A549 (cell line): ENCODE measurements at regions not wholly inside any gene's neighbourhood (a gene's known extent, or its start where the extent isn't known, plus 50 kb on each side); places are given as distances from the start of the nearest gene placed in this dataset.
"Not testable (repeated sequence)": the region's sequence is repeated elsewhere in the genome, so short reads cannot be mapped to it uniquely, and the experiment has no call there.

Experiments
- ATAC-seq, 2 experiments: fragments of 200-7000 bp in 1 of 2; fragments of >200 bp in 1 of 2; cut with Nextera tagmentation in 1 of 2; cut with Tn5 transposase in 1 of 2; 3 replicates each; pipeline versions ENCODE4 v1.8.0 to v1.9.1; 2018 to 2020; ENCODE audit warnings: mild to moderate bottlenecking in 1 of 2, moderate library complexity in 1 of 2
- CTCF ChIA-PET: fragments of 300-600 bp; sonication (Branson Sonifier 250); formaldehyde crosslinking; extraction: SDS; loops from one replicate; lab custom pipeline; 2021; ENCODE audit warnings: antibody characterized with exemption, inconsistent platforms; lab: Yijun Ruan, JAX
- POLR2A ChIA-PET: fragments of 350-600 bp; formaldehyde crosslinking; extraction: SDS; loops from one replicate; lab custom pipeline; 2021; ENCODE audit warnings: antibody characterized with exemption, inconsistent platforms; lab: Yijun Ruan, JAX
- DNase-seq, 2 experiments: peaks; one replicate each; pipeline versions ENCODE4 v3.0.0 to v3.0.0-alpha.2; 2011 to 2016; ENCODE audit warnings: low read depth in 1 of 2, low spot score in 1 of 2
- FAIRE-seq: peaks from 2 replicates; lab custom pipeline; 2011; peaks lifted over from hg19 to GRCh38; lab: Jason Lieb, UNC
- H3K27ac ChIP-seq, 2 experiments: fragments of >200 bp; sonication (Bioruptor Twin); formaldehyde crosslinking; 3 replicates each; pipeline ENCODE4 v1.5.1; 2016 to 2017
- H3K4me1 ChIP-seq: fragments of >200 bp; sonication (Bioruptor Twin); formaldehyde crosslinking; 3 replicates; pipeline ENCODE4 v1.6.1; 2016
- H3K4me2 ChIP-seq: fragments of >200 bp; sonication (Bioruptor Twin); formaldehyde crosslinking; 3 replicates; pipeline ENCODE4 v1.6.1; 2016
- H3K4me3 ChIP-seq: fragments of >200 bp; sonication (Bioruptor Twin); formaldehyde crosslinking; 3 replicates; pipeline ENCODE4 v1.5.1; 2016
- H3K9me3 ChIP-seq: fragments of >200 bp; sonication (Bioruptor Twin); formaldehyde crosslinking; 3 replicates; pipeline ENCODE4 v1.6.1; 2016
- ATOH8 ChIP-seq: fragments of 250-450 bp; sonication (Bioruptor Pico); IDR thresholded peaks from 2 replicates; pipeline ENCODE4 v1.5.0; 2020; ENCODE audit warnings: low read depth, mild to moderate bottlenecking, moderate library complexity
- BCL3 ChIP-seq: fragments of >200 bp; sonication (Bioruptor Twin); formaldehyde crosslinking; IDR thresholded peaks from 3 replicates; pipeline ENCODE4 v1.6.1; 2016
- CBX8 ChIP-seq: fragments of 200-600 bp; sonication (generic); IDR thresholded peaks from 2 replicates; pipeline ENCODE4 v1.6.1; 2016
- CEBPB ChIP-seq, 2 experiments: fragments of >200 bp in 1 of 2; sonication (Bioruptor Twin) in 1 of 2; formaldehyde crosslinking in 1 of 2; IDR thresholded peaks; 2 replicates each; pipeline ENCODE4 v1.6.1; 2012 to 2016
- ELK1 ChIP-seq: fragments of 150-350 bp; IDR thresholded peaks from 2 replicates; pipeline ENCODE4 v1.6.1; 2014; ENCODE audit warnings: low read depth, mild to moderate bottlenecking, low read length
- EP300 ChIP-seq, 2 experiments: fragments of >200 bp; sonication (Bioruptor Twin); formaldehyde crosslinking; IDR thresholded peaks; 2 replicates in 1 of 2; 3 replicates in 1 of 2; pipeline ENCODE4 v1.6.1; 2016 to 2017
- HOXA7 ChIP-seq: fragments of 250-450 bp; sonication (Bioruptor Pico); IDR thresholded peaks from 2 replicates; pipeline ENCODE4 v1.5.0; 2020; ENCODE audit warnings: mild to moderate bottlenecking, moderate library complexity
- HOXB13 ChIP-seq: fragments of 250-450 bp; sonication (Bioruptor Pico); IDR thresholded peaks from 2 replicates; pipeline ENCODE4 v1.5.0; 2020; ENCODE audit warnings: low read depth, mild to moderate bottlenecking, moderate library complexity
- JUN ChIP-seq, 2 experiments: fragments of >200 bp; sonication (Bioruptor Twin); formaldehyde crosslinking; IDR thresholded peaks; 2 replicates in 1 of 2; 3 replicates in 1 of 2; pipeline ENCODE4 v1.6.1; 2016 to 2017
- KDM1A ChIP-seq: fragments of 200-600 bp; sonication (generic); IDR thresholded peaks from 2 replicates; pipeline ENCODE4 v1.6.1; 2016; ENCODE audit warnings: low read depth, mild to moderate bottlenecking
- KDM5A ChIP-seq: fragments of 200-600 bp; sonication (generic); IDR thresholded peaks from 2 replicates; pipeline ENCODE4 v1.6.1; 2016; ENCODE audit warnings: antibody characterized with exemption, mild to moderate bottlenecking
- NR3C1 ChIP-seq: fragments of >200 bp; sonication (Bioruptor Twin); formaldehyde crosslinking; IDR thresholded peaks from 3 replicates; pipeline ENCODE4 v1.6.1; 2017
- PBX3 ChIP-seq: IDR thresholded peaks from 2 replicates; pipeline ENCODE4 v1.6.1; 2012
- POLR2A ChIP-seq: IDR thresholded peaks from 2 replicates; pipeline ENCODE4 v1.6.1; 2012; ENCODE audit warnings: mild to moderate bottlenecking, low read length
- RARB ChIP-seq: fragments of 250-450 bp; sonication (Bioruptor Pico); IDR thresholded peaks from 2 replicates; pipeline ENCODE4 v1.8.0; 2021; ENCODE audit warnings: mild to moderate bottlenecking, moderate library complexity
- REST ChIP-seq: fragments of 200-600 bp; sonication (generic); IDR thresholded peaks from 2 replicates; pipeline ENCODE4 v1.6.1; 2016; ENCODE audit warnings: antibody characterized with exemption, mild to moderate bottlenecking, moderate library complexity
- TP53 ChIP-seq: fragments of 250-450 bp; sonication (Bioruptor Pico); IDR thresholded peaks from 2 replicates; pipeline ENCODE4 v1.5.0; 2021; ENCODE audit warnings: mild to moderate bottlenecking, moderate library complexity
- USF2 ChIP-seq: fragments of 450-650 bp; IDR thresholded peaks from 2 replicates; pipeline ENCODE4 v1.6.1; 2014; ENCODE audit warnings: antibody characterized with exemption
- ZC3H11A ChIP-seq: fragments of 450-650 bp; IDR thresholded peaks from 2 replicates; pipeline ENCODE4 v1.6.1; 2014; ENCODE audit warnings: antibody characterized with exemption, mild to moderate bottlenecking
- WGBS: methylation state at CpG from one replicate; pipeline ENCODE4 v1.1.6; 2017; ENCODE audit errors: missing lambda C conversion rate; 5-methylcytosine and 5-hydroxymethylcytosine counted together

- Histone ChIP-seq H3K4me2 (no peak overlapping the region), H3K27ac (no peak overlapping the region), H3K9me3 (no peaks in the 10 kb centered on the region), H3K4me1 (no peaks in the 10 kb centered on the region), H3K4me3 (no peak overlapping the region)
- ATAC-seq (no peak), DNase-seq (no peak), FAIRE-seq (no peak)
- ChIA-PET POLR2A (no interaction called here), CTCF (no interaction called here)
- TF ChIP-seq KDM1A (no peak), USF2 (no peak), HOXB13 (CRISPR knock-in tag) (no peak), ATOH8 (no peak), POLR2A (no peak), CBX8 (no peak), RARB (CRISPR knock-in tag) (no peak)
- WGBS: 0% methylated on average over 1 of the region's 1 CpG
Observed at GRCh38 chr4:60404027-60404426, 796.1 kb upstream of the ADGRL3 start.

- no peak overlapping the region for H3K4me2 ChIP-seq
- no peak overlapping the region for H3K27ac ChIP-seq
- FAIRE-seq: no peak
- ChIA-PET CTCF (no interaction called here), POLR2A (no interaction called here)
- 5% methylated on average over 3 of the region's 4 CpGs for WGBS
- no peaks in the 10 kb centered on the region for H3K9me3 ChIP-seq
- no peak for ATAC-seq
- TF ChIP-seq HOXA7 (CRISPR knock-in tag): no peak
- no peak for TF ChIP-seq REST
- no peaks in the 10 kb centered on the region for H3K4me1 ChIP-seq
- no peak overlapping the region for H3K4me3 ChIP-seq
- DNase-seq: no peak
Observed at GRCh38 chr4:60422439-60422838, 777.7 kb upstream of the ADGRL3 start.

GRCh38 chr4:60423573-60424184 lies 776.4 kb upstream of the ADGRL3 start:
- ATAC-seq, FAIRE-seq, H3K4me2 ChIP-seq, POLR2A ChIA-PET, H3K4me3 ChIP-seq, H3K27ac ChIP-seq, CTCF ChIA-PET, H3K9me3 ChIP-seq, H3K4me1 ChIP-seq, DNase-seq: not testable (repeated sequence)

GRCh38 chr4:60432911-60433310 lies 767.2 kb upstream of the ADGRL3 start:
- no peak for FAIRE-seq
- WGBS: 7% methylated on average over 1 of the region's 1 CpG
- CTCF ChIA-PET: no interaction called here

More at GRCh38 chr4:60432911-60433310, 767.2 kb upstream of the ADGRL3 start:
- POLR2A ChIA-PET: no interaction called here
- DNase-seq (no peak), ATAC-seq (no peak)
- Histone ChIP-seq H3K4me1 (no peaks in the 10 kb centered on the region), H3K4me3 (no peak overlapping the region), H3K27ac (no peak overlapping the region), H3K4me2 (no peak overlapping the region), H3K9me3 (no peaks in the 10 kb centered on the region)
- TF ChIP-seq NR3C1: no peak
- TF ChIP-seq JUN (IDR thresholded peaks at IDR 0.05): no peak
- TF ChIP-seq CEBPB (IDR thresholded peaks at IDR 0.05): no peak
- no peak for TF ChIP-seq BCL3
- TF ChIP-seq ZC3H11A: no peak
- TF ChIP-seq PBX3: no peak
- no peak for TF ChIP-seq KDM5A
- no peak for TF ChIP-seq ELK1
- no peak for TF ChIP-seq RARB (CRISPR knock-in tag)
- no peak for TF ChIP-seq POLR2A
- TF ChIP-seq TP53 (CRISPR knock-in tag): no peak
- TF ChIP-seq EP300 (IDR thresholded peaks at IDR 0.05): no peak
